A549 (cell line): ENCODE measurements at regions not wholly inside any gene's neighbourhood (a gene's known extent, or its start where the extent isn't known, plus 50 kb on each side); places are given as distances from the start of the nearest gene placed in this dataset.

Experiments
- ATAC-seq, 2 experiments: fragments of 200-7000 bp in 1 of 2; fragments of >200 bp in 1 of 2; cut with Nextera tagmentation in 1 of 2; cut with Tn5 transposase in 1 of 2; 3 replicates each; pipeline versions ENCODE4 v1.8.0 to v1.9.1; 2018 to 2020; ENCODE audit warnings: mild to moderate bottlenecking in 1 of 2, moderate library complexity in 1 of 2
- CTCF ChIA-PET: fragments of 300-600 bp; sonication (Branson Sonifier 250); formaldehyde crosslinking; extraction: SDS; loops from one replicate; lab custom pipeline; 2021; ENCODE audit warnings: antibody characterized with exemption, inconsistent platforms; lab: Yijun Ruan, JAX
- POLR2A ChIA-PET: fragments of 350-600 bp; formaldehyde crosslinking; extraction: SDS; loops from one replicate; lab custom pipeline; 2021; ENCODE audit warnings: antibody characterized with exemption, inconsistent platforms; lab: Yijun Ruan, JAX
- DNase-seq, 2 experiments: peaks; one replicate each; pipeline versions ENCODE4 v3.0.0 to v3.0.0-alpha.2; 2011 to 2016; ENCODE audit warnings: low read depth in 1 of 2, low spot score in 1 of 2
- FAIRE-seq: peaks from 2 replicates; lab custom pipeline; 2011; peaks lifted over from hg19 to GRCh38; lab: Jason Lieb, UNC
- H3K27ac ChIP-seq, 2 experiments: fragments of >200 bp; sonication (Bioruptor Twin); formaldehyde crosslinking; 3 replicates each; pipeline ENCODE4 v1.5.1; 2016 to 2017
- H3K4me1 ChIP-seq: fragments of >200 bp; sonication (Bioruptor Twin); formaldehyde crosslinking; 3 replicates; pipeline ENCODE4 v1.6.1; 2016
- H3K4me2 ChIP-seq: fragments of >200 bp; sonication (Bioruptor Twin); formaldehyde crosslinking; 3 replicates; pipeline ENCODE4 v1.6.1; 2016
- H3K4me3 ChIP-seq: fragments of >200 bp; sonication (Bioruptor Twin); formaldehyde crosslinking; 3 replicates; pipeline ENCODE4 v1.5.1; 2016
- H3K9me3 ChIP-seq: fragments of >200 bp; sonication (Bioruptor Twin); formaldehyde crosslinking; 3 replicates; pipeline ENCODE4 v1.6.1; 2016
- ATOH8 ChIP-seq: fragments of 250-450 bp; sonication (Bioruptor Pico); IDR thresholded peaks from 2 replicates; pipeline ENCODE4 v1.5.0; 2020; ENCODE audit warnings: low read depth, mild to moderate bottlenecking, moderate library complexity
- BCL3 ChIP-seq: fragments of >200 bp; sonication (Bioruptor Twin); formaldehyde crosslinking; IDR thresholded peaks from 3 replicates; pipeline ENCODE4 v1.6.1; 2016
- CBX8 ChIP-seq: fragments of 200-600 bp; sonication (generic); IDR thresholded peaks from 2 replicates; pipeline ENCODE4 v1.6.1; 2016
- CEBPB ChIP-seq, 2 experiments: fragments of >200 bp in 1 of 2; sonication (Bioruptor Twin) in 1 of 2; formaldehyde crosslinking in 1 of 2; IDR thresholded peaks; 2 replicates each; pipeline ENCODE4 v1.6.1; 2012 to 2016
- CHD2 ChIP-seq: fragments of 150-350 bp; IDR thresholded peaks from 2 replicates; pipeline ENCODE4 v1.6.1; 2014; ENCODE audit warnings: low read length; ENCODE audit not compliant: partially characterized antibody
- CHD4 ChIP-seq: fragments of 200-600 bp; sonication (generic); IDR thresholded peaks from 2 replicates; pipeline ENCODE4 v1.6.1; 2016; ENCODE audit warnings: antibody characterized with exemption, mild to moderate bottlenecking, borderline replicate concordance
- CTCF ChIP-seq: fragments of >200 bp; sonication (Bioruptor Twin); formaldehyde crosslinking; IDR thresholded peaks from 3 replicates; pipeline ENCODE4 v1.5.1; 2016
- E2F6 ChIP-seq: IDR thresholded peaks from 2 replicates; pipeline ENCODE4 v1.6.1; 2012; ENCODE audit warnings: low read depth, borderline replicate concordance
- EHMT2 ChIP-seq: fragments of 200-600 bp; sonication (generic); IDR thresholded peaks from 2 replicates; pipeline ENCODE4 v1.6.1; 2016; ENCODE audit warnings: antibody characterized with exemption, low read depth, mild to moderate bottlenecking, moderate library complexity
- EP300 ChIP-seq, 2 experiments: fragments of >200 bp; sonication (Bioruptor Twin); formaldehyde crosslinking; IDR thresholded peaks; 2 replicates in 1 of 2; 3 replicates in 1 of 2; pipeline ENCODE4 v1.6.1; 2016 to 2017
- HMGXB4 ChIP-seq: fragments of 250-450 bp; sonication (Bioruptor Pico); IDR thresholded peaks from 2 replicates; pipeline ENCODE4 v1.5.0; 2021; ENCODE audit warnings: mild to moderate bottlenecking, moderate library complexity, borderline replicate concordance
- HOXA7 ChIP-seq: fragments of 250-450 bp; sonication (Bioruptor Pico); IDR thresholded peaks from 2 replicates; pipeline ENCODE4 v1.5.0; 2020; ENCODE audit warnings: mild to moderate bottlenecking, moderate library complexity
- HOXB13 ChIP-seq: fragments of 250-450 bp; sonication (Bioruptor Pico); IDR thresholded peaks from 2 replicates; pipeline ENCODE4 v1.5.0; 2020; ENCODE audit warnings: low read depth, mild to moderate bottlenecking, moderate library complexity
- MYC ChIP-seq: IDR thresholded peaks from 2 replicates; pipeline ENCODE4 v1.6.1; 2012; ENCODE audit warnings: mild to moderate bottlenecking, inconsistent platforms, low read length, improper control_type of control experiment, borderline replicate concordance
- RARB ChIP-seq: fragments of 250-450 bp; sonication (Bioruptor Pico); IDR thresholded peaks from 2 replicates; pipeline ENCODE4 v1.8.0; 2021; ENCODE audit warnings: mild to moderate bottlenecking, moderate library complexity
- REST ChIP-seq: fragments of 200-600 bp; sonication (generic); IDR thresholded peaks from 2 replicates; pipeline ENCODE4 v1.6.1; 2016; ENCODE audit warnings: antibody characterized with exemption, mild to moderate bottlenecking, moderate library complexity
- SREBF2 ChIP-seq: fragments of 450-650 bp; IDR thresholded peaks from 2 replicates; pipeline ENCODE4 v1.6.1; 2014; ENCODE audit warnings: mild to moderate bottlenecking, moderate library complexity
- TFCP2L1 ChIP-seq: fragments of 250-450 bp; sonication (Bioruptor Pico); IDR thresholded peaks from 2 replicates; pipeline ENCODE4 v1.5.0; 2021; ENCODE audit warnings: mild to moderate bottlenecking
- ZC3H11A ChIP-seq: fragments of 450-650 bp; IDR thresholded peaks from 2 replicates; pipeline ENCODE4 v1.6.1; 2014; ENCODE audit warnings: antibody characterized with exemption, mild to moderate bottlenecking
- ZFP36 ChIP-seq: fragments of 450-650 bp; IDR thresholded peaks from 2 replicates; pipeline ENCODE4 v1.6.1; 2014; ENCODE audit warnings: borderline replicate concordance; ENCODE audit not compliant: partially characterized antibody
- WGBS: methylation state at CpG from one replicate; pipeline ENCODE4 v1.1.6; 2017; ENCODE audit errors: missing lambda C conversion rate; 5-methylcytosine and 5-hydroxymethylcytosine counted together

GRCh38 chr6:125577124-125577662 is 172.2 kb upstream of the HEY2 start:
- Histone ChIP-seq H3K9me3 (no peaks in the 10 kb centered on the region), H3K27ac (no peak overlapping the region), H3K4me3 (no peak overlapping the region), H3K4me1 (no peaks in the 10 kb centered on the region), H3K4me2 (no peak overlapping the region)
- ChIA-PET POLR2A (no interaction called here), CTCF (no interaction called here)
- no peak for TF ChIP-seq REST
- no peak for TF ChIP-seq RARB
- TF ChIP-seq TFCP2L1 (CRISPR knock-in tag), result no peak
- no peak for TF ChIP-seq HOXB13 (CRISPR knock-in tag)
- no peak for TF ChIP-seq CHD4
- TF ChIP-seq HOXA7 (CRISPR knock-in tag), result no peak
- TF ChIP-seq ATOH8 (CRISPR knock-in tag), result no peak
- no peak for TF ChIP-seq BCL3
- no peak for TF ChIP-seq EP300 (IDR thresholded peaks at IDR 0.05)
- TF ChIP-seq CBX8, result no peak
- TF ChIP-seq SREBF2, result no peak
- TF ChIP-seq EHMT2, result no peak
- no peak for TF ChIP-seq HMGXB4 (CRISPR knock-in tag)
- no peak for TF ChIP-seq CHD2
- TF ChIP-seq CEBPB (IDR thresholded peaks at IDR 0.05), result no peak
- no peak for TF ChIP-seq ZFP36
- TF ChIP-seq CTCF, result no peak
- TF ChIP-seq ZC3H11A, result no peak
- TF ChIP-seq MYC, result no peak
- TF ChIP-seq E2F6, result no peak
- 49% methylated on average over 3 of the region's 3 CpGs for WGBS
- no peak for DNase-seq
- no peak for ATAC-seq
- no peak for FAIRE-seq
